Breast epithelium (tissue), 3 donors: ENCODE measurements at regions not wholly inside any gene's neighbourhood (a gene's known extent, or its start where the extent isn't known, plus 50 kb on each side); places are given as distances from the start of the nearest gene placed in this dataset.

Experiments used
- POLR2AphosphoS5 ChIP-seq, 3 donors: sonication (generic); formaldehyde crosslinking; IDR thresholded peaks; one replicate each; pipeline ENCODE4 v1.6.1; 2017; ENCODE audit warnings: antibody characterized with exemption in 3 of 3
- TF ChIP-seq, protein P1 (sequence below), 3 donors: fragments of 450-650 bp; IDR thresholded peaks; one replicate each; pipeline ENCODE4 v1.5.1; 2016 to 2017; ENCODE audit warnings: antibody characterized with exemption in 3 of 3, mild to moderate bottlenecking in 3 of 3, moderate library complexity in 3 of 3

DNA sequence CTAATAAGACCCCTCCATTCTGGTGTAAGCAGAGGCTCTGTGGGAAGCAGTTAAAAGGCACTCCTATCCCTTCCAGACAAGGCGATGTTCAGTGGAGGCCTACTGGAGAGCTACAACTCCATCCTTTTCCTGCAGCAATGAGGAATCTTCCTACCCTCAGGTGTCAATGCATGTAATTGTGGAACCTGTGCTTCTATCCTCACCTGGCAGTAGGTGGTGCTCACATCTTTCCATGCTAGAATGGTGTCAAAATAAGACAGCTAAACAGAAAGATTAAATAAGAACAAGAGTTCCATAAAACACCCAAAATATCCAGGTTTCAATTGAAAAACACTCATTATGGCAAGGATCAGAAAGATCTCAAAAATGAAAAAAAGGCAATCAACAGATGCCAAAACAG, 224.6 kb downstream of the IL15 start:
- TF ChIP-seq, protein P1, sequence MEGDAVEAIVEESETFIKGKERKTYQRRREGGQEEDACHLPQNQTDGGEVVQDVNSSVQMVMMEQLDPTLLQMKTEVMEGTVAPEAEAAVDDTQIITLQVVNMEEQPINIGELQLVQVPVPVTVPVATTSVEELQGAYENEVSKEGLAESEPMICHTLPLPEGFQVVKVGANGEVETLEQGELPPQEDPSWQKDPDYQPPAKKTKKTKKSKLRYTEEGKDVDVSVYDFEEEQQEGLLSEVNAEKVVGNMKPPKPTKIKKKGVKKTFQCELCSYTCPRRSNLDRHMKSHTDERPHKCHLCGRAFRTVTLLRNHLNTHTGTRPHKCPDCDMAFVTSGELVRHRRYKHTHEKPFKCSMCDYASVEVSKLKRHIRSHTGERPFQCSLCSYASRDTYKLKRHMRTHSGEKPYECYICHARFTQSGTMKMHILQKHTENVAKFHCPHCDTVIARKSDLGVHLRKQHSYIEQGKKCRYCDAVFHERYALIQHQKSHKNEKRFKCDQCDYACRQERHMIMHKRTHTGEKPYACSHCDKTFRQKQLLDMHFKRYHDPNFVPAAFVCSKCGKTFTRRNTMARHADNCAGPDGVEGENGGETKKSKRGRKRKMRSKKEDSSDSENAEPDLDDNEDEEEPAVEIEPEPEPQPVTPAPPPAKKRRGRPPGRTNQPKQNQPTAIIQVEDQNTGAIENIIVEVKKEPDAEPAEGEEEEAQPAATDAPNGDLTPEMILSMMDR (IDR thresholded peaks at IDR 0.05), result no peak
- TF ChIP-seq POLR2AphosphoS5 (IDR thresholded peaks at IDR 0.05), result no peak
